Neural cell (in vitro differentiated cells): ENCODE measurements at regions not wholly inside any gene's neighbourhood (a gene's known extent, or its start where the extent isn't known, plus 50 kb on each side); places are given as distances from the start of the nearest gene placed in this dataset.

ENCODE experiments used
- EP300 ChIP-seq: fragments of 450-650 bp; conservative IDR thresholded peaks from 2 replicates; pipeline ENCODE4 v1.6.1; 2014; ENCODE audit warnings: antibody characterized with exemption, mild to moderate bottlenecking, moderate library complexity; ENCODE audit not compliant: poor library complexity, severe bottlenecking
- EZH2 ChIP-seq: fragments of 200-600, 300-800 bp; shearing (Covaris generic), sonication (generic); IDR thresholded peaks from 2 replicates; pipeline ENCODE4 v1.6.1; 2014; ENCODE audit warnings: antibody characterized with exemption, low read length, borderline replicate concordance, mild to moderate bottlenecking; ENCODE audit not compliant: insufficient read depth, poor library complexity, severe bottlenecking
- RAD21 ChIP-seq: fragments of 450-650 bp; conservative IDR thresholded peaks from 2 replicates; pipeline ENCODE4 v1.6.1; 2014; ENCODE audit warnings: antibody characterized with exemption, mild to moderate bottlenecking, moderate library complexity
- TF ChIP-seq, protein P1 (sequence below): fragments of 450-650 bp; IDR thresholded peaks from 2 replicates; pipeline ENCODE4 v1.5.1; 2014; ENCODE audit warnings: antibody characterized with exemption, mild to moderate bottlenecking, moderate library complexity; ENCODE audit not compliant: poor library complexity, severe bottlenecking
- TF ChIP-seq, protein P2 (sequence below): IDR thresholded peaks from 2 replicates; pipeline ENCODE4 v1.6.1; 2012; ENCODE audit warnings: borderline replicate concordance

- TF ChIP-seq RAD21 (no peak), EZH2 (no peak), EP300 (no peak)
- TF ChIP-seq, protein P1, sequence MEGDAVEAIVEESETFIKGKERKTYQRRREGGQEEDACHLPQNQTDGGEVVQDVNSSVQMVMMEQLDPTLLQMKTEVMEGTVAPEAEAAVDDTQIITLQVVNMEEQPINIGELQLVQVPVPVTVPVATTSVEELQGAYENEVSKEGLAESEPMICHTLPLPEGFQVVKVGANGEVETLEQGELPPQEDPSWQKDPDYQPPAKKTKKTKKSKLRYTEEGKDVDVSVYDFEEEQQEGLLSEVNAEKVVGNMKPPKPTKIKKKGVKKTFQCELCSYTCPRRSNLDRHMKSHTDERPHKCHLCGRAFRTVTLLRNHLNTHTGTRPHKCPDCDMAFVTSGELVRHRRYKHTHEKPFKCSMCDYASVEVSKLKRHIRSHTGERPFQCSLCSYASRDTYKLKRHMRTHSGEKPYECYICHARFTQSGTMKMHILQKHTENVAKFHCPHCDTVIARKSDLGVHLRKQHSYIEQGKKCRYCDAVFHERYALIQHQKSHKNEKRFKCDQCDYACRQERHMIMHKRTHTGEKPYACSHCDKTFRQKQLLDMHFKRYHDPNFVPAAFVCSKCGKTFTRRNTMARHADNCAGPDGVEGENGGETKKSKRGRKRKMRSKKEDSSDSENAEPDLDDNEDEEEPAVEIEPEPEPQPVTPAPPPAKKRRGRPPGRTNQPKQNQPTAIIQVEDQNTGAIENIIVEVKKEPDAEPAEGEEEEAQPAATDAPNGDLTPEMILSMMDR, result no peak
- TF ChIP-seq, protein P2, sequence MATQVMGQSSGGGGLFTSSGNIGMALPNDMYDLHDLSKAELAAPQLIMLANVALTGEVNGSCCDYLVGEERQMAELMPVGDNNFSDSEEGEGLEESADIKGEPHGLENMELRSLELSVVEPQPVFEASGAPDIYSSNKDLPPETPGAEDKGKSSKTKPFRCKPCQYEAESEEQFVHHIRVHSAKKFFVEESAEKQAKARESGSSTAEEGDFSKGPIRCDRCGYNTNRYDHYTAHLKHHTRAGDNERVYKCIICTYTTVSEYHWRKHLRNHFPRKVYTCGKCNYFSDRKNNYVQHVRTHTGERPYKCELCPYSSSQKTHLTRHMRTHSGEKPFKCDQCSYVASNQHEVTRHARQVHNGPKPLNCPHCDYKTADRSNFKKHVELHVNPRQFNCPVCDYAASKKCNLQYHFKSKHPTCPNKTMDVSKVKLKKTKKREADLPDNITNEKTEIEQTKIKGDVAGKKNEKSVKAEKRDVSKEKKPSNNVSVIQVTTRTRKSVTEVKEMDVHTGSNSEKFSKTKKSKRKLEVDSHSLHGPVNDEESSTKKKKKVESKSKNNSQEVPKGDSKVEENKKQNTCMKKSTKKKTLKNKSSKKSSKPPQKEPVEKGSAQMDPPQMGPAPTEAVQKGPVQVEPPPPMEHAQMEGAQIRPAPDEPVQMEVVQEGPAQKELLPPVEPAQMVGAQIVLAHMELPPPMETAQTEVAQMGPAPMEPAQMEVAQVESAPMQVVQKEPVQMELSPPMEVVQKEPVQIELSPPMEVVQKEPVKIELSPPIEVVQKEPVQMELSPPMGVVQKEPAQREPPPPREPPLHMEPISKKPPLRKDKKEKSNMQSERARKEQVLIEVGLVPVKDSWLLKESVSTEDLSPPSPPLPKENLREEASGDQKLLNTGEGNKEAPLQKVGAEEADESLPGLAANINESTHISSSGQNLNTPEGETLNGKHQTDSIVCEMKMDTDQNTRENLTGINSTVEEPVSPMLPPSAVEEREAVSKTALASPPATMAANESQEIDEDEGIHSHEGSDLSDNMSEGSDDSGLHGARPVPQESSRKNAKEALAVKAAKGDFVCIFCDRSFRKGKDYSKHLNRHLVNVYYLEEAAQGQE, result no peak
Observed at GRCh38 chr10:130607366-130607765, 471.2 kb downstream of the GLRX3 start.
